ENCODE measurements at regions not wholly inside any gene's neighbourhood (a gene's known extent, or its start where the extent isn't known, plus 50 kb on each side); places are given as distances from the start of the nearest gene placed in this dataset.
A peak's percentile ranks its signal among the peaks of the same experiment; 100 is the strongest.

DNA sequence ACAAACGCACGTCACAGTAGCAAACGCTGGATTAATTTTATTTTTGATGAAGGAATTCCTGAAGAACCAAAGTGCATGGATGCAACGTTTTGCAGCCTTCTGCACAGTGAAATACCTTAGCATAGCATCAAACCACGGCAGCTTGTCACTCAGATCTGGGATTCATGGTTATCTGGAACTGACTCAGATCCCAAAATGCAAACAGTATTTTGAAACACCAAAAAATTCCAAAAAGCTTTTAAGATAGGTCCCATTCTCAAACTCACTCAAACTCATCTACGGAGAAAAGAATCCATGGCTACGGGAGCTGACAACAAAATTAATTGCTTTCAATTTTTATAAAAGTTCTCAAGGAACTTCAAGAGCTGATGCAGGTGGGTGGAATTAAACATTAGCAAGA lies 116.2 kb upstream of the SALL4 start:
- DNase-seq (ENCODE audit: low read depth in 2 of 2) = no peak
- TF ChIP-seq, protein P1, sequence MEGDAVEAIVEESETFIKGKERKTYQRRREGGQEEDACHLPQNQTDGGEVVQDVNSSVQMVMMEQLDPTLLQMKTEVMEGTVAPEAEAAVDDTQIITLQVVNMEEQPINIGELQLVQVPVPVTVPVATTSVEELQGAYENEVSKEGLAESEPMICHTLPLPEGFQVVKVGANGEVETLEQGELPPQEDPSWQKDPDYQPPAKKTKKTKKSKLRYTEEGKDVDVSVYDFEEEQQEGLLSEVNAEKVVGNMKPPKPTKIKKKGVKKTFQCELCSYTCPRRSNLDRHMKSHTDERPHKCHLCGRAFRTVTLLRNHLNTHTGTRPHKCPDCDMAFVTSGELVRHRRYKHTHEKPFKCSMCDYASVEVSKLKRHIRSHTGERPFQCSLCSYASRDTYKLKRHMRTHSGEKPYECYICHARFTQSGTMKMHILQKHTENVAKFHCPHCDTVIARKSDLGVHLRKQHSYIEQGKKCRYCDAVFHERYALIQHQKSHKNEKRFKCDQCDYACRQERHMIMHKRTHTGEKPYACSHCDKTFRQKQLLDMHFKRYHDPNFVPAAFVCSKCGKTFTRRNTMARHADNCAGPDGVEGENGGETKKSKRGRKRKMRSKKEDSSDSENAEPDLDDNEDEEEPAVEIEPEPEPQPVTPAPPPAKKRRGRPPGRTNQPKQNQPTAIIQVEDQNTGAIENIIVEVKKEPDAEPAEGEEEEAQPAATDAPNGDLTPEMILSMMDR (IDR thresholded peaks at IDR 0.05; ENCODE audit: low read depth, low read length) = no peak
- no peak overlapping the region for H3K4me3 ChIP-seq (replicated peaks in 1 of 2; ENCODE audit: low read depth in 2 of 2, low read length in 2 of 2)

DNA sequence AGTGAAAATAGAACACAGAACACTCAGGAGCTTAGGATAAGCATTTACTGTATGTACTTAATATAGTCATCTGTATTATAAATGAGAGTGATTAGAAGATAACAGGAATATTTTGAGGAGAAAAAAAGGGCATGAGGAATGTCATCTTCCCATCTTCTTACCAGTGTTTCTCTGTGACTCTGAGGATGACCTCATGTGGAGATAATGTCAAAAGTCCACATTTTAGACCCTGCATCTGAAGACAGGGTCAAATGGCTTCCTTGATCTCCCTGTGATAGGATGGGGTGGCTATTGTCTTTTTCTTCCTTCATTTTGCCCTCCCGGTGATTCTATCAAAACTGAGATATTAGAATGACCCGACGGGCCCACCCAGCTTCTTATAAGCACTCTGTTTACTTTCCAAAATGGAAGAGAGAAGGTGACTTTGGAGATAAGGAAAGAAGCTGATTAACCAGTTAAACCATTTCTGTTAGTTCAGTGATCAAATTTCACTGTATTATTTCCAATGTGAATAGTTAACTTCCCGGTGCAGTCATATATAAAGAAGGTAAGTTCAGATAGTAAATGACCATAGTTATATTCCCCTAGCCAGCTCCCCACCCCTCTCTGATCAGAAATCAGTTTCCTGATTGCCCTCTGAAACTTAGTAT lies 115.7 kb upstream of the SALL4 start:
- TF ChIP-seq, protein P1 (IDR thresholded peaks at IDR 0.05; ENCODE audit: low read depth, low read length) = no peak
- no peak overlapping the region for H3K4me3 ChIP-seq (replicated peaks in 1 of 2; ENCODE audit: low read depth in 2 of 2, low read length in 2 of 2)
- DNase-seq (ENCODE audit: low read depth in 2 of 2) = no peak

DNA sequence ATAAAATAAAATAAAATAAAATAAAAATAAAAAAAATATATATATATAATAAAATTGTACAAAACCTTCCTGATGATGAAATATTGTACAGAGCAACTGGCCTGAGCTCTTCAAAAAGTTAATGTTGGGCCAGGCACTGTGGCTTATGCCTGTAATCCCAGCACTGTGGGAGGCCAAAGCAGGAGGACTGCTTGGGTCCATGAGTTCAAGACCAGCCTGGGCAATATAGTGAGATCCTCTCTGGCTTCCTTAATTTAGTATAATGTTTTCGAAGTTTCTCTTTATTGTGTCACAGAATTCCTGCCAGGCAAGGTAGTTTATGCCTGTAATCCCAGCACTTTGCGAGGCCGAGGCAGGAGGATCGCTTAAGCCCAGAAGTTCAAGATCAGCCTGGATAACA lies 113.9 kb upstream of the SALL4 start:
- H3K4me3 ChIP-seq (replicated peaks in 1 of 2; ENCODE audit: low read depth in 2 of 2, low read length in 2 of 2) = no peak overlapping the region
- TF ChIP-seq, protein P1 (IDR thresholded peaks at IDR 0.05; ENCODE audit: low read depth, low read length) = no peak
- DNase-seq (ENCODE audit: low read depth in 2 of 2) = no peak

DNA sequence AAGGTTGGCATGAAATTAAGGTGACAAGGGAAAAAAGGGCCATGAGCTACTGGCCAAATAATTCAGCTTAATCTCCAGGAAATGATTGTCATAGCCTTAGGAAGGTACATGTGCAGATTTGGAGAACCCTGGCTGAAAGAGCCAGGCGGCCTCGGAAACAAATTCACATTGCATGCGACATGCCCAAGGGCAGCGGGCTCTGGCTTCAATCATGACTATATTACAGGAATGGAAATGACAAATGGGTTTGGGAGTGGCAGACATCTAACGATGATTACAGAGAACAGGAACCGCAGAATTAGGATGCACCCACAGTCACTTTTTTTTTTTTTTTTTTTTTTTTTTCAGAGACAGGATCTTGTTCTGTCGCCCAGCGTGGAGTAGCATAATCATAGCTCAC lies 112.4 kb upstream of the SALL4 start:
- TF ChIP-seq, protein P1 (IDR thresholded peaks at IDR 0.05; ENCODE audit: low read depth, low read length) = no peak
- no peak for DNase-seq (ENCODE audit: low read depth in 2 of 2)
- H3K4me3 ChIP-seq (replicated peaks in 1 of 2; ENCODE audit: low read depth in 2 of 2, low read length in 2 of 2) = no peak overlapping the region

DNA sequence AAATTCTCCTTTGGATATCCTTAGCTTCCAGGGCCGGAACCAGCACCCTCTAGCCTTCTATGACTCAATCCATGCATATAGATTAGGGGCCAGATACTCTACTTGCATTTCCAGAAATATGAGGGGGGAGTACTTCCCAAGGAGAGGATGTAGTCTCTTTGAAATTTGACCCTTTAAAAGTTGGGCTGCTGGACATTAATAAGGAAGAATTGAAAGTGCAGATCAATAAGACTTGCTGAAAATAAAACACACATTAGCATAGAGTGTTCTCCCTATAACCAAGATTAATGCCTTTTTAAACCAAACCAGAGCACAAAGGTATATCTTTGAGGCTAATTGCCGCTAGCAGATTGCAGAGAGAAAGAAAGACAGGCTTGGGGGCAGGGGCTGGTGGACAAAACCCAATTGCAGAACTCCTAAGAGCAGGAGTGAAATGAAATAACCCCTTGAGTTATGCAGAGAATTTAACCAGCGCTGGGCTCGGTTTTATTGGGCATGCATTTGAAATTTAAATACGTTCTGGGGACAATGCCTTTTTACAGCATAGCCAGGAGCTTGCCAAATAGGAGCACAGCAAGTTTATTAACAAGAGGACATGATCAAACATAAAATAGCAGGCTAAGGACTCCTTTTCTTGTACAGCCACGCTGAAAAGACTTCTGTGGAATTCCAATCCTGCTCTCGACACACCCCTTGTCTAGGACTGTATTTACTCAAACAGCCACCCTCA lies 108.2 kb upstream of the SALL4 start:
- DNase-seq (ENCODE audit: low read depth in 2 of 2) = peak; percentile 27
- H3K4me3 ChIP-seq (replicated peaks in 1 of 2; ENCODE audit: low read depth in 2 of 2, low read length in 2 of 2) = no peak overlapping the region
- TF ChIP-seq, protein P1 (IDR thresholded peaks at IDR 0.05; ENCODE audit: low read depth, low read length) = no peak

DNA sequence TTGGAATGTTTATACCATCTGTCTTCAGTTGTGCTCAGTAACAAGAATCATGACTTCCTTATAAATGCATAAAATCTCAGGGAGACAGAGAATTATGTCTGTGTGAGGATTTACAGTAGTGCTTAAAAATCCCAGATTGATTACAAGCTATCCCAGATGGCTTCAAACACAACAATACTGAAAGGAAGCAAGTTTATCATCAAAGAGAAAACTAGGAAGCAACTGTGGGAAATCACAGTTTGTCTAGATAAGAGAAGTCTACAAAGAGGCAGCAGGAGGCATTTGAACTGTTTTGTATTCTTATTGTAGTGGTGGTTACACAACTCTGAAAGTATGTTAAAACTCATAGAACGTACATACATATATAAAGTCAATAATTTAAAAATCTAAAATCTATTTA lies 104.4 kb upstream of the SALL4 start:
- TF ChIP-seq, protein P1 (IDR thresholded peaks at IDR 0.05; ENCODE audit: low read depth, low read length) = no peak
- DNase-seq (ENCODE audit: low read depth in 2 of 2) = no peak
- H3K4me3 ChIP-seq (replicated peaks in 1 of 2; ENCODE audit: low read depth in 2 of 2, low read length in 2 of 2) = no peak overlapping the region

All from cardiac fibroblast (primary cell).